ENCODE measurements at regions not wholly inside any gene's neighbourhood (a gene's known extent, or its start where the extent isn't known, plus 50 kb on each side); places are given as distances from the start of the nearest gene placed in this dataset.

DNA sequence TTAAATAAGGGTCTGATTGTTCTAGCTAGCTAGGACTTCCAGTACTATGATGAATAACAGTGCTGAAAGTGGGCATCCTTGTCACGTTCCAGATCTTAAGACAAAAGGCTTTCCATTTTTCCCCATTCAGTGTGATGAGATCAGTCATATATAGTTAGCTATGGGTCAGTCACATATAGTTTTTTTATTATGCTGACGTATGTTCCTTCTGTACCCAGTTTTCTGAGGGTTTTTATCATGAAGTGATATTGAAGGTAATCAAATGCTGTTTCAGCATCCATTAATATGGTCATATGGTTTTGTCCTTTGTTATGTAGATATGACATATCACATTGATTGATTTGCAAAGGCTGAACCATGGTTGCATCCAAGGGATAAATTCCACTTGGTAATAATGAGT is 800.1 kb upstream of the FBXO33 start:
- Histone ChIP-seq H3K4me3 (no peak overlapping the region), H3K27ac (no peak overlapping the region), H3K36me3 (replicated peaks in 1 of 2; ENCODE audit: insufficient read depth in 1 of 2, low read depth in 2 of 2) (no peaks in the 10 kb centered on the region), H3K9me3 (no peaks in the 10 kb centered on the region), H3K4me1 (no peaks in the 10 kb centered on the region), H3K27me3 (no peaks in the 10 kb centered on the region)
- intact Hi-C loops (cut with DNase I), result no loop called here
- WGBS, 2 donors, result 50 to 66% methylated on average over 2 of the region's 2 CpGs
- ATAC-seq (no peak), DNase-seq (no peak)
- TF ChIP-seq, protein P1, sequence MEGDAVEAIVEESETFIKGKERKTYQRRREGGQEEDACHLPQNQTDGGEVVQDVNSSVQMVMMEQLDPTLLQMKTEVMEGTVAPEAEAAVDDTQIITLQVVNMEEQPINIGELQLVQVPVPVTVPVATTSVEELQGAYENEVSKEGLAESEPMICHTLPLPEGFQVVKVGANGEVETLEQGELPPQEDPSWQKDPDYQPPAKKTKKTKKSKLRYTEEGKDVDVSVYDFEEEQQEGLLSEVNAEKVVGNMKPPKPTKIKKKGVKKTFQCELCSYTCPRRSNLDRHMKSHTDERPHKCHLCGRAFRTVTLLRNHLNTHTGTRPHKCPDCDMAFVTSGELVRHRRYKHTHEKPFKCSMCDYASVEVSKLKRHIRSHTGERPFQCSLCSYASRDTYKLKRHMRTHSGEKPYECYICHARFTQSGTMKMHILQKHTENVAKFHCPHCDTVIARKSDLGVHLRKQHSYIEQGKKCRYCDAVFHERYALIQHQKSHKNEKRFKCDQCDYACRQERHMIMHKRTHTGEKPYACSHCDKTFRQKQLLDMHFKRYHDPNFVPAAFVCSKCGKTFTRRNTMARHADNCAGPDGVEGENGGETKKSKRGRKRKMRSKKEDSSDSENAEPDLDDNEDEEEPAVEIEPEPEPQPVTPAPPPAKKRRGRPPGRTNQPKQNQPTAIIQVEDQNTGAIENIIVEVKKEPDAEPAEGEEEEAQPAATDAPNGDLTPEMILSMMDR (IDR thresholded peaks at IDR 0.05), result no peak
- TF ChIP-seq POLR2A (IDR thresholded peaks at IDR 0.05), result no peak

DNA sequence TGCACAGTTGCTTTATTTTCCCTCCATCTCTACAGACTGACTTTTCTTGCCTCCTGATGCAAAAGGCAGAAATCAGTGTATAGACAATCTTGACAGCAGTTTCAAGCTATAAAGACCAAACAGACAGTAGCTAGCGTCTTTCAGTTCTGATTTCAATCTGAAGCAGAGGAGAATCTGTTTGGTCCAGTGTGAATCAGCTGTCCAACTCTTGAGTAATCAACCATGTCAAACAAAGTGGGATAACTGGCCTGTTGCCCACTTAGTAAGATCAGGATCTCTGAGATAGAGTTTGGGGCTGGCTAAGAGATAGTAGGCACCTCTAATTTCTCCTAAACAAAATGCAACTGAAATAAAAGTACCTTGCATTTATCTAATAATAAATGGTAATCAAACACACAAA is 797.4 kb upstream of the FBXO33 start:
- H3K36me3 ChIP-seq (replicated peaks in 1 of 2; ENCODE audit: insufficient read depth in 1 of 2, low read depth in 2 of 2), result no peaks in the 10 kb centered on the region
- 55 to 63% methylated on average over 1 of the region's 1 CpG for WGBS, 2 donors
- no peak overlapping the region for H3K4me3 ChIP-seq
- no peaks in the 10 kb centered on the region for H3K9me3 ChIP-seq
- ATAC-seq (no peak), DNase-seq (no peak)
- intact Hi-C loops (cut with DNase I), result no loop called here
- no peak overlapping the region for H3K27ac ChIP-seq
- H3K27me3 ChIP-seq, result no peaks in the 10 kb centered on the region
- no peaks in the 10 kb centered on the region for H3K4me1 ChIP-seq
- TF ChIP-seq, protein P1 (IDR thresholded peaks at IDR 0.05), result no peak
- no peak for TF ChIP-seq POLR2A (IDR thresholded peaks at IDR 0.05)

DNA sequence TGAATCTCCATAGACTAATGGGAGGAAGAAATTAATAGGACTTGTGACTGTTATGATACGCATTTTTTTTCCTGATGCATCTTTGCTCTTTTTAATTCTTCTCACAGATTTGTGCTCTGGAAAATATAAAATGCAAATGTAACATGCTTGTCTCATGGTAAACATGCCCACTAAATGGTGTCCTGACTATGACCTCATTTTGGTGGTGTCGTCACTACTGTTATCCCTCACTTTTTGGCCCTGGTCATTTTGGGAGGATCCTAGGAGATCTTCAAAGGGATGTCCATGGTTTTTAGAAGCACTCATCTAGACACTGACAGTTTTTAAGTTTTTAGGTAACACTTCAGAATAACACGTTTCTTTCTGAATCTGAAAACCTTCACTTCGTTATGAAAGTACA is 790.8 kb upstream of the FBXO33 start:
- ATAC-seq (no peak), DNase-seq (no peak)
- WGBS, 2 donors, result 74 to 80% methylated on average over 4 of the region's 4 CpGs
- H3K27ac ChIP-seq, result no peak overlapping the region
- intact Hi-C loops (cut with DNase I), result no loop called here
- no peaks in the 10 kb centered on the region for H3K36me3 ChIP-seq (replicated peaks in 1 of 2; ENCODE audit: insufficient read depth in 1 of 2, low read depth in 2 of 2)
- H3K9me3 ChIP-seq, result no peaks in the 10 kb centered on the region
- H3K4me1 ChIP-seq, result no peaks in the 10 kb centered on the region
- TF ChIP-seq, protein P1 (IDR thresholded peaks at IDR 0.05), result no peak
- no peak for TF ChIP-seq POLR2A (IDR thresholded peaks at IDR 0.05)
- no peaks in the 10 kb centered on the region for H3K27me3 ChIP-seq
- H3K4me3 ChIP-seq, result no peak overlapping the region

DNA sequence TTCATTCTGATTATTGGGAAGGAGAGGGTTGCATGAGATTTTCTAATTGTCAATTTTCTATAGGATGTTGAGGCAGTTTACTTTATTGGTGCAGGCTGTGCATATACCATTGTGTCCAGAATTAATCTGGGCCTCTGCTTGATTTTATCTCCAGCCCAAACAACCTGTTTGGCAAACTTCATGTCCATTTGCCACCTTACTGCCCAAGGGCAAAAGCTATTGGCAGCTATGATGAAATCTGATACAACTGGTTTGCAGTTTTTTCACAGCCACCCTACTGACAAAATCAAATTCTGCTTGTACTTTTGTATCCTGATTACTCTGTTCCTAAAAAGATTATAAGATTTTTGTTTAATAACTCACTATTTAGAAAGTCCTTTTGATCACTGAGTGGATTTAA is 789.2 kb upstream of the FBXO33 start:
- H3K4me1 ChIP-seq, result no peaks in the 10 kb centered on the region
- no peaks in the 10 kb centered on the region for H3K36me3 ChIP-seq (replicated peaks in 1 of 2; ENCODE audit: insufficient read depth in 1 of 2, low read depth in 2 of 2)
- no peak overlapping the region for H3K27ac ChIP-seq
- no peak overlapping the region for H3K4me3 ChIP-seq
- no peak for DNase-seq
- H3K27me3 ChIP-seq, result no peaks in the 10 kb centered on the region
- H3K9me3 ChIP-seq, result no peaks in the 10 kb centered on the region
- no peak for TF ChIP-seq POLR2A (IDR thresholded peaks at IDR 0.05)
- TF ChIP-seq, protein P1 (IDR thresholded peaks at IDR 0.05), result no peak
- ATAC-seq, result no peak
- intact Hi-C loops (cut with DNase I), result no loop called here

DNA sequence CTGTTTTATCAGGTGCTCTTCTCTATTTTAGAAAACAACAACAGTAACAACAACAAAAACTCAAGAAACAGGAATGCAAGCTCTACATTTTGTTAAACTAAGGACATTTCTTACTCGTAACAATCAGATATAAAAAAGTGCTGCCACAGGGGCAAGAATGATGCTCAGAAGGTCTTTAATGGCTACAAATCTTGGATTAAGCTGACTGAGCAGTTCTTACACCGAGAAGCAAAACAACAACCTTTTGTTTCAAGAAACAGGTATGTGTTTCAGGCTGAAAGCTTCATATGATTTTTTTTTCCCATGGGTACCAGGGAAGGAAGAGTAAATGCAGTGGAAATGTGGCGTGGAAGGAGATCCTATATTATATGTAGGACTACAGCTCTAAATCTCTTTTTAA is 786.8 kb upstream of the FBXO33 start:
- TF ChIP-seq, protein P1 (IDR thresholded peaks at IDR 0.05), result no peak
- TF ChIP-seq POLR2A (IDR thresholded peaks at IDR 0.05), result no peak
- intact Hi-C loops (cut with DNase I), result no loop called here
- DNase-seq (no peak), ATAC-seq (no peak)
- peaks cover 0 to under 1% (median 0%) of the 10 kb centered on the region in 3 donors for H3K9me3 ChIP-seq
- 47 to 48% methylated on average over 3 of the region's 3 CpGs for WGBS, 2 donors
- no peak overlapping the region for H3K4me3 ChIP-seq
- no peaks in the 10 kb centered on the region for H3K36me3 ChIP-seq (replicated peaks in 1 of 2; ENCODE audit: insufficient read depth in 1 of 2, low read depth in 2 of 2)
- H3K27me3 ChIP-seq, result no peaks in the 10 kb centered on the region
- no peak overlapping the region for H3K27ac ChIP-seq
- H3K4me1 ChIP-seq, result no peaks in the 10 kb centered on the region
